Testis (tissue), 2 donors: ENCODE measurements at regions not wholly inside any gene's neighbourhood (a gene's known extent, or its start where the extent isn't known, plus 50 kb on each side); places are given as distances from the start of the nearest gene placed in this dataset.

Experiments used
- DNase-seq: peaks from one replicate; pipeline ENCODE4 v3.0.0-alpha.2; 2019
- H3K27ac ChIP-seq, 2 donors: fragments of 200-600 bp; sonication (generic); one replicate each; pipeline ENCODE4 v1.5.1; 2019
- H3K27me3 ChIP-seq: fragments of 200-600 bp; sonication (generic); one replicate; pipeline ENCODE4 v1.5.1; 2019
- H3K36me3 ChIP-seq: fragments of 200-600 bp; sonication (generic); one replicate; pipeline ENCODE4 v1.5.1; 2017; ENCODE audit warnings: low read depth; ENCODE audit errors: missing control alignments
- H3K4me1 ChIP-seq: fragments of 200-600 bp; sonication (generic); one replicate; pipeline ENCODE4 v1.5.1; 2019
- H3K4me3 ChIP-seq, 2 donors: fragments of 200-600 bp; sonication (generic); one replicate each; pipeline ENCODE4 v1.5.1; 2017 to 2019
- H3K9me3 ChIP-seq: fragments of 200-600 bp; sonication (generic); one replicate; pipeline ENCODE4 v1.5.1; 2017
- CTCF ChIP-seq, 3 experiments: fragments of 450-650 bp in 2 of 3; fragments of 200-600 bp in 1 of 3; sonication (generic) in 1 of 3; IDR thresholded peaks; one replicate each; pipeline ENCODE4 v1.5.1; 2016 to 2019; ENCODE audit warnings: antibody characterized with exemption in 3 of 3, mild to moderate bottlenecking in 2 of 3, moderate library complexity in 1 of 3
- POLR2A ChIP-seq: fragments of 450-650 bp; IDR thresholded peaks from one replicate; pipeline ENCODE4 v1.6.1; 2017; ENCODE audit warnings: antibody characterized with exemption, mild to moderate bottlenecking, moderate library complexity
- WGBS, 2 donors: methylation state at CpG; one replicate each; pipeline ENCODE4 v1.1.5; 2018; 5-methylcytosine and 5-hydroxymethylcytosine counted together
- intact Hi-C: fragments of 100-400 bp; cut with DNase I; formaldehyde crosslinking; loops from one replicate; pipeline ENCODE4 v1.15.1; 2023; ENCODE audit warnings: low total_unique reads

GRCh38 chr12:68387338-68387737 lies 55.2 kb upstream of the MDM1 start:
- 80 to 97% methylated on average over 1 of the region's 1 CpG for WGBS, 2 donors
- Histone ChIP-seq H3K36me3 (no peaks in the 10 kb centered on the region), H3K4me1 (no peaks in the 10 kb centered on the region), H3K9me3 (no peaks in the 10 kb centered on the region), H3K27ac (no peak overlapping the region), H3K27me3 (no peaks in the 10 kb centered on the region), H3K4me3 (no peak overlapping the region)
- intact Hi-C loops = no loop called here
- no peak for DNase-seq
- TF ChIP-seq POLR2A = no peak
- TF ChIP-seq CTCF (IDR thresholded peaks at IDR 0.05) = no peak

GRCh38 chr12:68389305-68389704 lies 57.1 kb upstream of the MDM1 start:
- no peak overlapping the region for H3K27ac ChIP-seq
- no peaks in the 10 kb centered on the region for H3K4me1 ChIP-seq
- H3K4me3 ChIP-seq = no peak overlapping the region
- DNase-seq = no peak
- TF ChIP-seq CTCF (IDR thresholded peaks at IDR 0.05) (no peak), POLR2A (no peak)
- no peaks in the 10 kb centered on the region for H3K9me3 ChIP-seq
- intact Hi-C loops = no loop called here
- H3K36me3 ChIP-seq = no peaks in the 10 kb centered on the region
- 81 to 88% methylated on average over 1 of the region's 1 CpG for WGBS, 2 donors
- H3K27me3 ChIP-seq = no peaks in the 10 kb centered on the region

- Histone ChIP-seq H3K4me1 (no peaks in the 10 kb centered on the region), H3K27ac (no peak overlapping the region), H3K9me3 (no peaks in the 10 kb centered on the region), H3K27me3 (no peaks in the 10 kb centered on the region), H3K36me3 (no peaks in the 10 kb centered on the region), H3K4me3 (no peak overlapping the region)
- no peak for DNase-seq
- TF ChIP-seq POLR2A (no peak), CTCF (IDR thresholded peaks at IDR 0.05) (no peak)
- intact Hi-C loops = no loop called here
- 97 to 98% methylated on average over 3 of the region's 3 CpGs for WGBS, 2 donors
These were observed 59.8 kb upstream of the MDM1 start for GRCh38 chr12:68391937-68392336.

- TF ChIP-seq CTCF (IDR thresholded peaks at IDR 0.05) (no peak), POLR2A (no peak)
- no peak overlapping the region for H3K4me3 ChIP-seq
- H3K4me1 ChIP-seq = no peaks in the 10 kb centered on the region
- H3K36me3 ChIP-seq = no peaks in the 10 kb centered on the region
- H3K27ac ChIP-seq = no peak overlapping the region
- H3K27me3 ChIP-seq = no peaks in the 10 kb centered on the region
- intact Hi-C loops = no loop called here
- H3K9me3 ChIP-seq = no peaks in the 10 kb centered on the region
- no peak for DNase-seq
These were observed 60.2 kb upstream of the MDM1 start for GRCh38 chr12:68392376-68392775.

GRCh38 chr12:68393417-68393816 lies 61.3 kb upstream of the MDM1 start:
- intact Hi-C loops = no loop called here
- Histone ChIP-seq H3K4me3 (no peak overlapping the region), H3K4me1 (no peaks in the 10 kb centered on the region), H3K27me3 (no peaks in the 10 kb centered on the region), H3K36me3 (no peaks in the 10 kb centered on the region), H3K9me3 (no peaks in the 10 kb centered on the region), H3K27ac (no peak overlapping the region)
- no peak for TF ChIP-seq CTCF (IDR thresholded peaks at IDR 0.05)
- no peak for TF ChIP-seq POLR2A
- DNase-seq = no peak
- WGBS, 2 donors = 77 to 80% methylated on average over 4 of the region's 4 CpGs
